ENCODE measurements at regions not wholly inside any gene's neighbourhood (a gene's known extent, or its start where the extent isn't known, plus 50 kb on each side); places are given as distances from the start of the nearest gene placed in this dataset.

- no peak for DNase-seq
These were observed 98.1 kb upstream of the COL21A1 start for GRCh38 chr6:56345376-56345995.

GRCh38 chr6:56343295-56343694 is 95.9 kb upstream of the COL21A1 start:
- DNase-seq: no peak

DNA sequence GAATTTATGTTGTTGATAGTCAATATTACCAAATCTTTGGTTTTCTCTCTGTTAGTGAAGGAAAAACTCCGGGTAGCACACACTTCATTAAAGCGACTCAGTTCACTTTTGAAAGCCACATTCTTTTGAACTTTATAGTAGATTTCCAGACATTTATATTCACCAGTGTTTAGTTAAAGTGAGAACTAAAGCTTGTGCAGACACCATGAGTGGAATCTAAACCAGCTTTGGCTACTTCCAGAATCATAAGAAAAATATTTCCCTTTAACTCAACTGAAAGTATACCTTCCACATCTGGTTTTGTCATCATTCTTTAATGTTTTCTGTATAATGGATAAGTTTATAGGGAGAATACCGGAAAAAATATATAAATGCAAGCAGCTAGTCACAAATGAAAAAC is 92.1 kb upstream of the COL21A1 start:
- DNase-seq: no peak

- DNase-seq: no peak
These were observed 88.3 kb upstream of the COL21A1 start for GRCh38 chr6:56335726-56336125.

GRCh38 chr6:56334937-56335336 is 87.6 kb upstream of the COL21A1 start:
- DNase-seq: no peak

- no peak for DNase-seq
These were observed 82.1 kb upstream of the COL21A1 start for GRCh38 chr6:56329271-56330050.

GRCh38 chr6:56328728-56329090 is 81.3 kb upstream of the COL21A1 start:
- no peak for DNase-seq

GRCh38 chr6:56327946-56328727 is 80.8 kb upstream of the COL21A1 start:
- no peak for DNase-seq

DNA sequence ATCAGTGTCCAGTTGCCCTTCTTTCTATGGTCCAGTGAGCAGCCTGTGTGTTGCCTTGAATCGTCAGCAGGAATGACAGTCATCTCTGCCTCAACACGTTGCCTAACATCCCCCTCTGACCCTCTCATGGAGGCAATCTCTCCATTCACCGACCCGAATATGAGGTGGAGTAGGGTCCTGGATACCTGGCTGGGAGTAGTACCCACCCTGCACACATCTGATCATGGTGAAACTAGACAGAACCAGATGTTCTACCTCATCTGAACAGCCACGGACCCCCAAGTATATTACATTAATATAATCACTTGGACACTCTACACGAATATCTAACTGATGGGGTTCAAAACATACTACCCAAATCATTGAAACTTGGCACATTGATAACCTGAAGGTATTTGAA is 77.0 kb upstream of the COL21A1 start:
- DNase-seq: no peak

GRCh38 chr6:56318851-56319250 is 71.5 kb upstream of the COL21A1 start:
- no peak for DNase-seq

DNA sequence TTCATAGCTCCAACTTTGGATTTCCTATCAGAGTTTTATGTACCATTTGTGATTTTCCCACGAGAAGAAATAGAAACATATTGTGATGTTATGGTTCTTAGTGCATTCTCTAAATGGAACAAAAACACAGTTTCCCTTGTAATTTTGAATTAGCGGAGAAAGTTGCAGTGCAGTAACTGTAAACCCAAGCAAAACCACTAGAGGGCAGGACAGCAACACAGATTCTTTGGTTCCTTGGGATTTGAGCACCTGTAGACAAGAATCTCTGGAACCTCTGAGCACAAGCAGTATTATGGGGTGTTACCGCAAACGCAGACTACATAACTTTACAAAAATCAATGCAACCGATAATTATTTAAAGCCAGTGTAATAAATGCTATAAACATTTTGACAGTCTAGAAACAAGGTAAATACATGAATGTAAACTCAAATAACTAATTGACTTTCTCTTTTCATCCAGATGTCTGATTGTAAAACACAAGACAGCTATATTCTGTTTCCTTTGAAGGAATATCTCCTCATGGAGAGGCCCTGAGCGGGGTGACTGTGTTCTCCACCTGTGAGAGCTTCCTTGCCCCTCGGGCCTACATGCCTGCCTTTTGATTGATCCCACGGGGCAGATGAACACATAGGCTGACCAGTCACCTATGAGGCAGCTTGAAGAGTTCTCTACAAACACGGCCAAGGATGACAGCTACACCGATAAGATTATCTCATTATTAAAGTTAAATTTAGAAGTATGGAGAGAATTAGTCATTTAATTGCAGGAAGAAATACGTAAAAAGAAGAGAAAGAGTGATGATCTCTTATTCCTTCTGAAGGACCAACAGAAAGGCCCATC is 67.5 kb upstream of the COL21A1 start:
- DNase-seq: no peak

GRCh38 chr6:56311533-56312448 is 64.4 kb upstream of the COL21A1 start:
- no peak for DNase-seq

- no peak for DNase-seq
These were observed 63.7 kb upstream of the COL21A1 start for GRCh38 chr6:56311061-56311460.

GRCh38 chr6:56310241-56310640 is 62.9 kb upstream of the COL21A1 start:
- DNase-seq: no peak

DNA sequence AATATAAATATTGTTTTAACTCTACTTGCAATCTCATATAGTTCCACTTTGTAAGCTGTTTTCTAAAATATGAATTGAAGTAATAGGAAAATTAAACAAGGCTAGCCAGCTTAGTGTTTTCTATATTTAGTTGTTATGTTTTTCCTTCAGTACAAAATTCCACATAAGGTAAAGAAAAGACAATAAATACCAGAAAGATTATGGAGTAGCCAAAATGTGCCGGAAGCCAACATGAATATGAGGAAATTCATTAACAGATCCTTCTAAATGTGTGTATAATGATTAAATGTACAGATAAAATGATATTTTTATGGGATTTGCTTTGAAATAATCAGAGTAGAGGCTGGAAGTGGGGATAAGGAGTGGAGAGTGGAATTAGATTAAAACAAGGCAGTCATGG is 52.5 kb upstream of the COL21A1 start:
- DNase-seq: no peak

GRCh38 chr6:56297022-56297989 is 49.9 kb upstream of the COL21A1 start:
- DNase-seq: no peak

All from hindlimb muscle (tissue), 1 donor.